HT-29 (cell line): ENCODE measurements at regions not wholly inside any gene's neighbourhood (a gene's known extent, or its start where the extent isn't known, plus 50 kb on each side); places are given as distances from the start of the nearest gene placed in this dataset.

ENCODE experiments used
- DNase-seq: peaks from one replicate; pipeline ENCODE4 v3.0.0-alpha.2; 2015; ENCODE audit warnings: low spot score

DNA sequence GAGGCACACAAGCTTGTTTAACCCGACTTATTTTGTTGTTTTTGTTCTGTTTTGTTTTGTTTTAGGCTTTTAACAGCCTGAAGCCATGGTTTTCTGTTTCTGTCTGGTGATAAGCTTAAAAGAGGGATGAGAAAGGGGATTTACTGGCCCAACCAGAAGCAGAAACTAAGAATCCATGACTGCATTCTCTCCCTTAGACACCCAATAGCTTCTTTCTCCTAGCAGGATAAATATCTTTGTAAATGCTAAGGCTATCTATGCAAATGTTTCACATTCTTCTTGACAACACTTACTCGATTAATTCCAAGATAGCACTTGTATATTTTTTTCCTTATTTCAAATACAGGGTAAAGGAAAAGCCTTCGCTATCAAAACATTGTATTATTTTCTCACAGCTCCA is 53.7 kb upstream of the SMAD1 start:
- no peak for DNase-seq

DNA sequence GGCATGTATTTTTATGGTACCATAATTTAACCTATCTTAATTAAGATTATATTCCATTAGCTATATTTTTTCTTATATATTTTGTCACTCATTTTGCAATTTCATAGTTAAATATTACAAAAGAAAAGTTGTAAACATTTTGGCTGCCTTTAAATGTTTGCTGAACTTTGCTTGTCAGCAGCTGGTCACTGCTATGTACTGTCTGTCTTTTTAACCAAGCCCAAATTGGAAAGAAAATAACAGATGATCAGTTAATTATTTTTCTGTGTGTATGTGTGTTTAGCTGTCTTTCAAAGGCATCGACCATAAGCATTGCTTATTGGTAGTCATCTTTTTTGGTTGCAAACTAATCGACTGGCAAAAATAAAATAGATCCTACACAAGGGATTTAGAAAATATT is 54.4 kb upstream of the SMAD1 start:
- no peak for DNase-seq

DNA sequence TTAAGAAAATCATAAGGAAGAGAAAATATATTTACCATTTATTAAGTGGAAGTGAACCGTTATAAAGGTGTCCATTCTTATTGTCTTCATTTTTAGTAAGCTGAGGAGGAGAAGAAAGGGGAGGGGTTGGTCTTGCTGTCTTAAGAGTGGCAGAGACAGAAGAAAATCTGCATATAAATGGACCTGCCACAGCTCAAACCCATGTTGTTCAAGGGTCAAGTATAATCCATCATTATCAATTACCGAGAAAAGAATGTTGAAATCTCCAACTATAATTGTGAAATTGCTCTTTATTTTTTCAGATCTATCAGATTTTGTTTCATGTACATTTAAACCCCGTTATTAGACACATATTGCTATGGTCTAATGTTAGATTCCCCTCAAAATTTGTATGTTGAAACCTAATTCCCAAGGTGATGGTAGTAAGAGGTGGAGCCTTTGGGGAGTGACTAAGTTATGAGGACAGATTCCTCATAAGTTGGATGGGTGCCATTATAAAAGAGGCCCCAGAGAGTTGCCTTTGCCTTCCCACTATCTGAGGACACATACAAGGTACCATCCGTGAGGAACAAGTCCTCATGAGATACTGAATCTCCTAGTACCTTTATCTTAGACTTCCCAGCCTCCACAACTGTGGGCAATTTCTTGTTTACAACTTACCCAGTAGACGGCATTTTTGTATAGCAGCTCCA is 58.5 kb upstream of the SMAD1 start:
- DNase-seq, result no peak

DNA sequence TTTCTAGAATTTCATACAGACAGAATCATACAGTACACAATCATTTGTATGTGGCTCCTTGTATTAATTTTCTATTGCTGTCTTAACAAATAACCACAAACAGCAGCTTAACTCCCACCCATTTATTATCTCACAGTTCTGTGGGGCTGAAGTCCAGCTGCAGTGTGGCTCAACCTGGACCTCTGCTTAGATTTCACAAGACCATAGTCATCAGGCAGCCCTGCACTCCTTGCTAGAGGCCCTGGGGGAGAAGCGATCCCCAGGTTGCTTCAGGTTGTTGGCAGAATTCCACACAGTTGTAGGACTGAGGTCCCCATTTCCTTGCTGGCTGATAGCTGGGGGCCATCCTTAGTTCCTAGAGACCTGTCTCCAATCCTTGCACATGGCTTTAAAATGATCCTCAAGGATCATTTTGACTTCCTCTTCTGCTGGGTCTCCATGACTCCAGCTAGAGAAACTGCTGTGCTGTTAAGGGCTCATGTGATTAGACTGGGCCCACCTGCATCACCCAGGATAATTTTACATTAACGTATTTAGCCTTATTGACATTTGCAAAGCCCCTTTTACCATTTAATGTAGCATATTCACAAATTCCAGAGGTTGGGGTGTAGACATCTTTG is 60.9 kb upstream of the SMAD1 start:
- no peak for DNase-seq

DNA sequence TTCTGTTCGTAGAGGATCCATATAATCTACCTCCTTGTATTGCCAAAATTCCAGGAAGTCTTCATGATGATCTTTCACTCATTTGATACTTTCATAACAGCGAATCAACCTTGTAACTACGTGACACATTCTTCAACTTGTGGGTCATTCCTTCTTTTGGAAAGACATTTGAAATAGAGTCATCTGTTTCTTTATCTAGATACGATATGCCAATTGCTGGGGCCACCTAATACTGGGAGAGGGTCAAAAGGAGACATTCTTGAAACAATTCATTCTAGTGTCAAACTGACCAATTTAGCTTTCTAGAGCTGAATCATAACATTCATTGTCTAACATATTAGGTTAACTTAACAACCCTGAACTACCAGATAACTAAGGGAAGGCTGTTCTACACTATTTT is 62.9 kb upstream of the SMAD1 start:
- DNase-seq, result no peak

DNA sequence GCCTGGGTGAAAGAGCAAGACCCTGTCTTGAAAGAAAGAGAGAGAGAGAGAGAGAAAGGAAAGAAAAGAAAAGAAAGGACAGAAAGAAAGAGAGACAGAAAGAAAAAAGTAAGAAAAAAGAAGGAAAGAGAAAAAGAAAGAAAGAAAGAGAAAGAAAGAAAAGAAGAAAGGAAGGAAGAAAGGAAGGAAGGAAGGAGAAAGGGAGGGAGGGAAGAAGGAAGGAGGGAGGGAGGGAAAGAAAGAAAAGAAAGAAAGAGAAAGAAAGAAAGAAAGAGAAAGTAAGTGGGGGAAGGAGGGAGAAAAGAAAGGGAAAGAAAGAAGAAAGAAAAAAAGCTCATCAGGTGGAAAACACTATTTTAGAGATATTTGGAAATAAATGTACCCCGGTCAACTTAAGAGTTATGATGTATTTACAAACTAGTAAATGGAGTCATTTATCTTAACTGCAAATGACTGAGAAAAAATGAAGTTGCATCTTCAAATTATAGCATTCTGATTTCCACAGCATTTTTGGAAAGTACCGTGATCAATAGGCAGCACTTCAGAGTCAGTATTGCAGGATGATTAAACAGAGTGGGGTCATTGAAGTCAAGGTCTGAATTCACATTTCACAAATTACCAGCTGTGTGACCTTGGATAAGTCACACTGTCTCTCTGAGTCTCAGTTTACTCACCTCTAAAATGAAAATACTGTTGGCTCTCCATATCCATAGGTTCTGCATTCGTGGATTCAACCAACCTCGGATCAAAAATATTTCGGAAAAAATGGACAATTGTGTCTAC is 64.1 kb upstream of the SMAD1 start:
- no peak for DNase-seq

DNA sequence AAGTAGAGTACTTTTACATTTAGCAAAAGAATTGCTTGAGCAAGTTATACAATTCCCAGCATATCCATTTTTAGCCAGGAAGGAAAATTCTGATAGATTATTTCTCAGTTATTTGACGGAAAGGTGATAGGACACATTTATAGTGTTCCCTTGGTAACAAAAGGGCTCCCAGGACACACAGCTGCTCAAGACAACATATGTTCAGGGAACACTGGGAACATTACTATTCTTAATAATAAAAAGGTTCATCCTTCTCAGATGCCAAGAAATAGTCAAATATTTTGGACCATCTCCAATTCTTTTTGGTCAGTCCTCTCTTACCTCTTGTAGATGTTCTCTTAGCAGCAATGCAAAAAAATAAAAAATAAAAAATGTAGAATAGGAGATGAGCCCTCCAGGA is 66.8 kb upstream of the SMAD1 start:
- no peak for DNase-seq

DNA sequence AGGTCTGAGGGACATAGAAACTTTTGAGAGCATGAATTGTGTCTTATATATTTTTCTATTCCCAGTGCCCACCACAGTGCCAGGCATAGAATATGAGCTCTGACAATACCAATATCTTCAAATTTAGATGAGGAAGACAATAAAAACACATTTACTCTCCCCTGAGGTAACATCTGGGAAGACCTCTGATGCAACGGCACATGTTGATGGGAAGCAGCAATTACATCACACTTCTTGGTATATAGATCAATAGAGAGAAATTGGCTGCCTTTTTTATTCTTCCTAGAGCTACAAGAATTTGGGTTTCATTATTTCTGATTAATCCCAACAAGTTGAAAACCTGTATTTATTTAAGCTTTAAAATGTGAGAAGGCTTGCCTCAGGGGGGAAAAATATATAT is 67.4 kb upstream of the SMAD1 start:
- no peak for DNase-seq

DNA sequence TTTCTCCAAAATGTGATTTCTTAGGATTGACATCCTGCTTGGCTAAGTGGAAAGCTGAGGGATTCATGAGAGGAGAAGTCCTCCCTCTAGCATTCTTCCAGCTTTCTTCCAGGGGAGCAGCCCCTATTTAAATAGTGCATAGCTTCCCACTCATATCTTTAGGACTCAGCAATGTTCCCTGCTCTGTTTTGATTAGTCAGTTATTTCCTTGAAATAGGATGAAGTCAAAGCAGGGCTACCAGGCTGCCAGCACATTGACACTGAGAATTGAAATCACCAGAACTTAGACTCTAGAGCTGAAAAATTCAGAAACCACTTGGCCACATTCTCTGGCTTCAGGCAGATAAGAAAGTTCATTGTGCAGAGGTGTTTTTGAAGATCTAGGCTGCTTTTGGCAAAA is 74.7 kb upstream of the SMAD1 start:
- no peak for DNase-seq

DNA sequence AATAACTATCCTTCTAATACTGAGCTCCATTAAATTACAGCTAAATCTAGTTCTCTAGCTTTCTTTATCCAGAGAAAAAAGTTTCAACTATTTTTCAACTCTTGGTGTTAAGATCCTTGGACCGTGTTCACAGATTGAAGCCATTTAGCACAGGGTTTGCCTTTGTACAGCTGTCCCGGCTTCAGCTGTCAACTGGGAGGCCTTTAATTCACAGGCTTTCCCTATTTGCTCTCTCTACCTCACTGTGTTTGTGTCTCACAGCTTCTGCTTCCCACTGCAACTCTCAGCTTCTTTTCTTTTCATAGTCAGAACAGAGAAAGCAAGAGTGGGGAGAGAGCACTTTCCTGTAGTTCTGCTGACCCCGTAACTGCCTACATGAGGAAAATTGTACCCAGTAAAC is 76.9 kb upstream of the SMAD1 start:
- no peak for DNase-seq

DNA sequence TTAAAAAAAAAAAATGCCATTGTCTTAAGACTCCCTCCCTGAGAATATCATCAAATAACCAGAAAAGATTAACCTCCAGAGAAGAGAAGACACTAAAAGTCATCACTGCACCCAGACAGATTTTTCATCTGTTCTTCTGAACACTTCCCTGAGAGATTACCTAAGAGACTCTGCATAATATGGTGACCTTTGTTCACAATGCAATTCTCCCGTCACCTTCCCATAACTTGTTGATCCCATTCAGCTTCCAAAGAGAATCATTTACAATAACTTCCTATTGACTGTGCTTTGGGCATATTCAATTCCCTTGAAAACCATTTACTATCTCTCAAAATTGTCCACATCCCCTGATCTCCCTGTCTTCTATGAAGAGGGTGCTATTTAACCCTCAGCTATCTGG is 85.1 kb upstream of the SMAD1 start:
- no peak for DNase-seq

DNA sequence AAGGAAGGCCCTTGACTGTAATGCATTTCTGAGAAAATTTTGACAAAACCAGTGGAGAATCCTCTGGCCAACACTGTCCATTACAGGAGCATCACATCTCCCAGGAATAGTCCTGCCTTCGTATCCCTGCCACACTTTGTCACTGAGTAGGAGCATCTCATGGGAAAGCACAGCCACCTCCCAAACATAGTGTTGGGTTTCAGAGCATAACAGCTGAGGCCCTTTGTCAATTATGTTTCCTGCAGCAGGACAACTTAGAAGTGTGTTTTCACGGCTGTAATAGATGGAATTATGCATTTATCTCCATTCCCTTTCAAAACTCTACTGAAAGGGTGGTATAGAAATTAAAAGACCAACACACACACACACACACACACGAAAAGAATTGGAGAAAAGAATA is 91.1 kb upstream of the SMAD1 start:
- no peak for DNase-seq

DNA sequence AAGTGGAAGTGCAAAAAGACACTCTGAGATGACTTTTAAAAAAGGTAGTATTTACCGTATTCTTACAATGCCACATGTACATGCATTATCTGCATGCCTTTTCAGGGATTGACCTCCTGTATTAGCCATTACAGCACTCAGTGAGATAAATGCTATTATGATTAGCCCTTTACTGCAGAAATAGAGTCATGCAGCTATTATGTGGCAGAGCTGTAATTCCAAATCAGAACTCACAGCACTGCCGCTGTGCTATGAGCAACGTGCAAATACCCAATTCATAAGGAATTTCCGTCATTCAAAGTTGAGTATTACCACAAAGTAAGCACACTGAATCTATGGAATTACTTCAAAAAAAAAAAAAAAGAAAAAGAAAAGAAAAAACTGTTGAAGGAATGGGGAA is 92.1 kb upstream of the SMAD1 start:
- DNase-seq, result no peak

DNA sequence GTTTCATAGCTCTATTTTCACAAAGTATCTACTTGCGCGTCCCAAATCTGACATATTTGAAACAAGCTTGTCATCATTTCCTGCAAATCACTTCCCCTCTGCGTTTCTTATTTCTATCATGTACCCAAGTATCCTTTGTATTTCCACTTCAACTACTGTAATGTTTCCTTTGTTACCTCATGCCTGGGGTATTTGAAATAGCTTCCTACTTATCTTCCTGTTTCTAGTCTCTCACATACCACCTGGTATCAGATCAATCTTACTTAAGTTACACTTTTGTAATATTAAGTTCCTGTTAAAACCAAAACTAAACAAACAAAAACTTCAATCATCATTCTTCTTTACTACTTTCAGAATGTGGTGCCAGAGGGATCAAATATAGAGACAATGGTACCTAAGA is 93.6 kb upstream of the SMAD1 start:
- DNase-seq, result peak; percentile 3

DNA sequence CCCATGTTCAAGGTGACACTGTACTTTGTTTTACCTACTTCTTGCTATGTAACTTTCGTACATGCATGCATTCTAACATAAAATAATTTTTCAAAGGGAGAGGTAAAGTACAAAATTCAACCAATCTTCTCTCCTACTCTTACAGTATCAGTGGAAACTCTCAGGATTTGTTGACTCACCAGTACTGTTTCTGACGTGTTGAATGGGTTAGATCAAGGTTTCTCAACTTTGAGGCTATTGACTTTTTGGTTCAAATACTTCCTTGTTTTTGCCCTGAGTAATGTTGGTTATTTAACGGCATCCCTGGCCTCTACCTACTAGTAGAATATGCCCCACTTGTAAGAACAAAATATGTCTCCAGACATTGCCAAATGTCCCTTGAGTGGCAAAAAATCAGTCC is 94.6 kb upstream of the SMAD1 start:
- DNase-seq, result no peak

DNA sequence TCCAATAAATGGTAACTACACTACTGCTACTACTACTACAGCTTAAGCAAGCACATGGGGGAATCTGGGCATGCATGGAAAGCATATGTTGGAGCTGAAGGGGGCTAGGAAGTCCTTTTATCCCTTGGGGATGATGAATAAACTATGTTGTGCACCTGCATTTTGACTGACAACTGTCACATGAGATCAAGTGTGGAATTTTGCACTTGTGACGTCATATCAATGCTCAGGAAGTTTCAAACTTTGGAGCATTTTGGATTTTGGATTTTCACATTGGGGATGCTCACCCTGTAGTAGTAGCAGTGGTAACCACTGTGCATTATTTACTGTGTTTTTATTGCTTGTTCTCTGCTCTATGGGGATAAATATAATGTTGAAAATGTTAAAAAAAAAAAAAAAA is 100.5 kb upstream of the SMAD1 start:
- DNase-seq, result no peak

DNA sequence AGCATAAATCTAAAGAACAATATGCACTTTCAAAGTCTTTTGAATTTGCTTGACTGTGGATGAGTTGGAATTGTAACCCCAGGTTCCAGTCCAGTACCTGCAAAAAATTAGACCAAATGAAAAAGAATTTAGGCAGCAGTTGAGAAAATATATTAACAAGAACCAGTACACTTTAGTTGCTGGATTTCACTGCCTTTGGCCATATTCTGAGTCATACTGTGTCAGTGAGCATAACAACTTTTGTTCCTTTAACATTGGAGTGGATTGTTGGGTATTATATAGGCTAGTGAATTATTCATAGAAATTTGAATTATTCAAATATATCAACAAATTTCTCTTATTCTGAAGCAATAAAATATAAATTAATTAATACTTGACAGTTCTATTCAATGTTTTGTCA is 101.5 kb upstream of the SMAD1 start:
- DNase-seq, result no peak

DNA sequence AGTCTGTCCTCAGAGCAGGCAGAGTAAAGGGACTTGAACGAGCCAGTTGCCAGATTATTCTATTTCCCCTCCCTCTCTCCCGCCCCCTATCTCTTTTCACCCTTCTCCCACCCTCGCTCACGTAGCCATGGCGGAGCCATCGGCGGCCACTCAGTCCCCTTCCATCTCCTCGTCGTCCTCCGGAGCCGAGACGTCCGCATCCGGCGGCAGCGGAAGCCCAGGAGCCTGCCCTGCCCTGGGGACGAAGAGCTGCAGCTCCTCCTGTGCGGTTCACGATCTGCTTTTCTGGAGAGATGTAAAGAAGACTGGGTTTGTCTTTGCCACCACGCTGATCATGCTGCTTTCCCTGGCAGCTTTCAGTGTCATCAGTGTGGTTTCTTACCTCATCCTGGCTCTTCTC is 106.2 kb upstream of the SMAD1 start:
- DNase-seq, result no peak

DNA sequence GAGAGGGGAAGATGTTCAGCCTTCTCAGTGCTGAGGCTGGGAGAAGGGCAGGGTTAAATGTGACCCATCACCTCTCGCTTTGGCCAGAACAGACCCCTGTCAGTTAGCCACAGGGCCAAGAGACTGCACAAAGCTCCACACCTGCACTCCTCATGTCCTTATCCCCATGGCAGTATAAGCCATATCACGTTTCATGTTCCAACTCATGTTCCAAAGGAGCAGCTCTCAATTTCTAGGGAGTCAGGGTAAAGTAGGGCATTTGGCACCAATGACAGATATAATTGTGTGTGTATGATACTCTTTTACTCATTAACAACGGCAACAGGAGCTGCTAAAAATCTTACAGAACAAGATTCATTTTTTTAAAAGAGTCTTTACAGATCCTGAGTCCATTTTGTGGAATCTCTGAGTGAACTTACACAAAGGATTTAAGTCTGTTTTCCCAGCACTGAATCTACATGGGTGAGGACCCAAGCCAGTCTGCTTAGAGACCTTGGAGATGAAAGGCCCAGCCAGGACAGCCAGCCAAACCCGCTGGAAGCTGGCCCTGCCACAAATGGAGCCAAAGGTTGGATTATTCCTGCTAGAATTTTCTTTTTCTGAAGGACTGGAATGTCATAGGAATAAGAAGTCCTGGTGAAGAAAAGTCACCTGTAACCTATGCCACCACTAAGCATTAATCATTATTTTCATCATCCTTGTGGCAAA is 129.1 kb upstream of the SMAD1 start:
- DNase-seq, result no peak

DNA sequence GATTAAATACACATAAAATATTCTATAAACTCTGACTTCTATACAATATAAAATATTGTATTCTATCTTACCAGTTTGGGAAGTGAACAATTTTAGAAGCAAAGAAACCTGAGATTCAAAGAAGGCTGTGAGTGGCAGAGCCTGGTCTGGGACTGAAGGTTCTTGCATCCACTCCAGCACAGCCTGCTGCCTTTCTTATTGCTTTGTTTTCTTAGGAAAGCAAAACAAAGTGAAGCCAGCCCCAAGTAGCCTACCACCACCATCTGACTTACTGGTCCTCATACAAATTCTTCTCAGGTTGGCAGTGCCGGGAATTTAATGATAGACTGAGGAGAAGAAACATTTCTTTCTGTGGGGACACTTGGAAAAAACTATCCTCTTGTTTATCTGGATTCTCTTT is 129.7 kb upstream of the SMAD1 start:
- no peak for DNase-seq

DNA sequence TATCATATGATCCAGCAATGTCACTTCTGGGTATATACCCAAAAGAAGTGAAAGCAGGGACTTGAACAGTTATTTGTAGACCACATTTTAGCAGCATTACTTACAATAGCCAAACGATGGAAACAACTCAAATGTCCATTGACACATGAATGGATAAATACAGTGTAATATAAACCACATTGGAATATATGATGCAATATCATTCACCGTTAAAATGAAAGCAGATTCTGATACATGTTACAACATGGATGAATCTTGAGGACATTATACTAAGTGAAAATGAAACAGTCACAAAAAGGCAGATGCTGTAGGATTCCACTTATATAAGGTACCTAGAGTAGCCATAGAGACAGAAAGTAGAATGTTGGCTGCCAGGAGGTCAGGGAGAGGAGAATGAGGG is 130.5 kb upstream of the SMAD1 start:
- DNase-seq, result no peak

DNA sequence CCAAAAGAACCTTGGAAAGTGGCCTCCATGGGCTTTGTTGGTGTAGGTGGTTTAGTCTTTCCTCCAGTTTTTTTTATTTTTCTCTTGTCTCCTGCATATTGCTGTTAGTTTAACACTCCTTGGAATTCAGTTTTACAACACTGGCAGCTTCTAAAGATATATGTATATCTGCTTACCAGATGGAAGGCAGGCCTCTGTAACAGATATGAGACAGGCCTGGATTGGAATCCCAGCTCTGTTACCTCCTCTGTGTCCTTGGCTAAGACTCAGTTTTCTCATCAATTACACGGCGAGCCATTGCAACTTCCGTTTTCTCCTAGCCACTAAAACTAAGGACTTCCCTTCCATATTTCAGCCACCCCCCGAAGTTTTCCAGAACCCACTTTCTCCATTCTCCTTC is 133.4 kb upstream of the SMAD1 start:
- no peak for DNase-seq

DNA sequence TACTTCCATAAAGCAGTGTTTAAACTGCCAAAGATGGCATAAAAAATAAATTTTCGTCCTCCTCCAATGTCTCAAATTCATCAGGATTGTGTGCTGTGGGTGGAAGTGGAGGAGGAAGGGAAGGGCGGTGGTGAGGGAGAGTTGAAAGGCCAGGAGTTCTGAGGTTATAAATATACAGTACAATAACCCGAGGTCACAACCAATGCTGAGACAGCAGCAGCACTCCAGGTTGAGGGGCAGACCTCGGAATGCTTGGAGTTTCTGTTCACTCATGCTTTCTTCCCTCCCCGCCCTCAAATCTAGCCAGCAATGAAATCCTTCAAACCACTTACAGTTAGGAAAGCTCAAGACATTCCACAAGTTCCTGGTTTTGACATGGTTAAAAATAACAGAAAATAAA is 134.0 kb upstream of the SMAD1 start:
- DNase-seq, result peak; percentile 25
